ENCODE measurements at regions not wholly inside any gene's neighbourhood (a gene's known extent, or its start where the extent isn't known, plus 50 kb on each side); places are given as distances from the start of the nearest gene placed in this dataset.
"Not testable (repeated sequence)": the region's sequence is repeated elsewhere in the genome, so short reads cannot be mapped to it uniquely, and the experiment has no call there.

DNA sequence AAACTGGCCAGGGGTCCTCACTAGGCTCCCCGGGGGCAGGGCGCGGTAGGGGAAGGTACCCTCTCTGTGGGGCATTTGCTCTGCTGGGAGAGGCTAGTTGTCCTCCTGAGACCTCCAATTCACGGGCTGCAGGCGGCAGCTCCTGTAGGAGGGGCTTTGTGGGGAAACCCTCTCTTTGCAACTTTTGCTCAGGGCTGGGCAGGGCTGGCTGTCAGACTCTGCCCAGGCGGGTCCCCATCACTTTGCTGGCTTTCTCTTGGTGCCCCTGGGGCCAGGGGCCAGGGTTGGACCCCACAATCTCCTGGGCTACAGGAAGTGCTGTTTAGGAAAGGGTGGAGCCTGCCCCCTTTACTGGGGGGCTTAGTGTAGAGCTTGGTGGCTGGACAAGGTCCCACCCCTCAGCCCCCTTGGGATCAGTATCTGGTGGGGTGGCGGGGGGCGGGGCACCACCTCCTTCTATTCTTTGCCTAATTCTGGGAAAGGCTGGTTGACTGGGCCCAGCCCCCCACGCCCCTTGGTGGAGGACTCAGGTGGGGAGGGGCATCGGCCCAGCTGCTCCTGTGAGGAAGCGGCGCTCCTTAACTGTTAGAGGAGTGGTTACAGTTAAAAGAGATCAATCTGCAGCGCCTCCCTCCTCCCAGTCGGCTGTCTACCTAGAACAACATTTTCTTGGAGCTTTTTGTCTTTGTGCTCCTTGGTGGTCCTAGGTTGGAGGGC is 918.7 kb downstream of the AACS start:
- no peak for DNase-seq (ENCODE audit: low read depth in 2 of 2)

DNA sequence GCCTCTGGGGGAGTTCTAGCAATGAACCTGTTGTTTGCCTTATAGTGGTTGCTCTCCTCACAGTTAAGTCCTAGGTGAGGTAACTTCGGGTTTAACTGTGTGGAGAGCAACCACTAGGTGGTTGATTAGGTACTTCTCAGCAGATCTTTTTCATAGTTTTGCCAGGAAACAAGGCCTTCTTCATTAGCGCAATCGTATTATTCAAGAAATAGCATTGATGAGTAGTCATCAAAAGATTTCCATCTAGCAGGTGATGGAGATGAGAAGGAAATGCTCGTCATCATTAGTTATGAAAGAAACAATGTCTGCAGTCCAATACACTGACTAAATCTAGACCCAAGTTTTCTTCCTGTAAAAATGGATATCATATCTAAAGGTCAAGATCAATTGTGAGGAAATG is 923.3 kb downstream of the AACS start:
- no peak for DNase-seq (ENCODE audit: low read depth in 2 of 2)

DNA sequence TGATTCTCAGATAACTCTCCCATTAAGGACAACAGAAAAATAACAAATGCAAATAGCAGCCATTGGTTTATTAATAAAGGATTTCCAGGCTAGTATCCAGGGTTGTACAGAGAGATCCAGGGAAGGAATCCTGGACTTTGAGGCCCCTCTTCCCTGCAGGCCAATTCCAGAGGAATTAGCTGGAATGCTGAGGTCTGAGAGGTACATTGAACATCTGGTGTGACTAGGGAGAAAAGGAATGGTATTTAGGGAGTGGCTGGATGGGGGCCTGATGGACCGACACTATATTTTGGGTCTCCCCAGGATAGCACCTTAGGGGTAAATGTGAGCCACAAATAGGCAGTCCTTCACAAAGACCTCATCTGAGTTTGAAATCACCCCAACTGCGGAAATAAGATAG is 924.5 kb downstream of the AACS start:
- no peak for DNase-seq (ENCODE audit: low read depth in 2 of 2)

DNA sequence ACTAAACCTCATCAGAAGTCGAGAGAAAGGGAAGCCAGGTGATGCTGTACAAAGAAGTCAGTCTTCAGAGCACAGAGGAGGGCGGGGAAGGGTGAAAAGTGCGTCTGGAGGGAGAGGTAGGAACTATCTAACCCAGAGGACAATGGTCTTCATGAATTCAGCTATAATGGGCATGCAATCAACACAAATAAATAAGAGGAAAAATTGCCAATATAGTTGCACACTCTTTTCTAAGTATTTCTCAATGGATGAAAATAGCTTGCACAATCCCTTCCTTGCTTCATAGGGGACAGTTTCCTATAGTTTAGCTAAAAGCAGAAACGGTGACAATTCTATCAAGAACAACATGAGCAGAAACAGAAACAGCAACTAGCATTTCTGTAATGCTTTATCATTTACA is 931.2 kb downstream of the AACS start:
- DNase-seq (ENCODE audit: low read depth in 2 of 2): no peak

DNA sequence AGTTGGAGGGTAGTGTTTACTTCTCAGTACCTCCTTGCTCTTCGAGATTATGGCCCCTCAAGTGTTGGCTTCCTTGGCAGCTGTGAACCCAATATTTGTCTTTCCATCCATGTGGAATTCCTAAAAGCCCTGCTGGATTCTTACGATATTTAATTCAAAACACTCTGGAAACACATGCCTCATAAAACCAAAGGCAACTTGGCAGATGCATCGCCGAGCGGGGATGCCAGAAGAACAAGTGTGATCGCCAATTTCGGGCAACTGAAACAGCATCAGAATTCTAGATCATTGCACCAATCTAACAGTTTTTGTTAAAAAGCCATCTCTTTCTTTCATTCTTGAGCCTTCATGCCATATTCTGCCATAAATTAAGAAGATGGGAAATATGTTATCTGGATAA is 934.4 kb downstream of the AACS start:
- DNase-seq (ENCODE audit: low read depth in 2 of 2): no peak

DNA sequence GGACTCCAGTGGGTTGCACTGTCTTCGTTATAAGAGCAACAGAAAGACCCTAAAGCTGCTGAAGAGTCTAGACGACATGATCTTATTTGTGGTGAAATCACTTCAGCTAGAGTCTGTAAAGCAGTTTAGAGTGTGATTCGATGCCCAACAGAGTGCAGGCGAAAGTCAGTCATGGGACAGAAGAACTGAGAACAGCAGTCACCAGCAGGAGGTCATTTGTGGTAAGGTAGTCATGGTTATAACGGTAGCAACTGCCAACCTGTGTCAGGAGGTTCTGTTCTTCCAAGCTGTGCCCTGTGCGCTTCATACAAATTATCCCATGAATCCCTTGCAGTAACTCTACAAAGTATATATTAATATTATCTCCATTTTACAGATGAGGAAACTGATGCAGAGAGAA is 954.1 kb downstream of the AACS start:
- no peak for DNase-seq (ENCODE audit: low read depth in 2 of 2)

DNA sequence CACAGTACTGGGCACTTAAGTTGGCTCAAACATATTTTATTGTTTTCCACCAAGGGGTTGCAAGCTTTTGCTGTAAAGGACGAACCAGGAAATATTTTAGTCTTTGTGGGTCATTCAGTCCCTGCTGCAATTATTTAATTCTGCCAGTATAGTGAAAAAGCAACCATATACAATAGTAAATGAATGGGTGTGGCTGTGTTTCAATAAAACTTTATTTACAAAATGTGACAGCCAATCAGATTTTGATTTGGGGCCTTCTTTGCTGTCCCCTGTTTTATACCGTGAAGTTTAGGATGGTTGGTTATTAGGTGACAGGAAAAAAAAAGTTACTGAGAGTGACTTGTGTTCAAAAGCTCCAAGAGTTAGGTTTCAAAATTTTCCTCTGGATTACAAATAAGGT is 956.4 kb downstream of the AACS start:
- DNase-seq (ENCODE audit: low read depth in 2 of 2): no peak

DNA sequence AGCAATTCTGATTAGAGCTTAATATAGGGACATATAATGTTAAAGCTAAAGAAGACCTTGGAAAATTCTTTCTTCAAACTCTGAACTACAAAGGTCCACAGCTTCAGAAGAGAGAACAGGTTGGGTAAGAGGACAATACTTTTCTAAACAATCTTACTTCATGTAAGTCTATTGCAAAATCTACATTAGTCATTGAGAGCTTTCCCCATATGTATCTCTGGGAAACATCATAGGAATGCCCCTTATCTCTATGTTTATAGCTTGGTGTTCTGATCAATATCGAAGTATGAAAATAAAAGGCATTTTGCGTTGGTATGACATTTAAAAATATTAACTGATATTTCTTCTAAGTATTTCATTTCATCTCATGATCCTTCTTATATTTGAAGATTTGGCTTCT is 962.6 kb downstream of the AACS start:
- DNase-seq (ENCODE audit: low read depth in 2 of 2): no peak

DNA sequence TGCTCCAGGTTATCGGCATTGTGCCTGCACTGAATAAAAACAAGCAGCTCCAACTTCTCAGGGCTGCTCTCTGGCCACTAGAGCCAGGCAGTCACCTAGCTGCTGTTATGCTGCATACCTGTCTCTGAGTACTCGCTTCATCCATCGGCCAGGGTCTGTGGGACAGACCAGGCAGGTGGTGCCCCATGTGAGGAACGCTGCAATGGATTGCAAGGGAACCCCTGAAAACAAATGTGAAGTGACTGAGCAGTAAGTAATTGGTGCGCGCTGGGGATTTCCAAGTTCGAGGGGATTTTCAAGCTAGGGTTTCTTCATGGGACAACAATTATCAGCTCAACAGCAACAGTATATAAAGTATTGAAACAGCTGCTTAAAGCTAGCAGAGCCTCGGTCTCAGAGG is 965.3 kb downstream of the AACS start:
- no peak for DNase-seq (ENCODE audit: low read depth in 2 of 2)

DNA sequence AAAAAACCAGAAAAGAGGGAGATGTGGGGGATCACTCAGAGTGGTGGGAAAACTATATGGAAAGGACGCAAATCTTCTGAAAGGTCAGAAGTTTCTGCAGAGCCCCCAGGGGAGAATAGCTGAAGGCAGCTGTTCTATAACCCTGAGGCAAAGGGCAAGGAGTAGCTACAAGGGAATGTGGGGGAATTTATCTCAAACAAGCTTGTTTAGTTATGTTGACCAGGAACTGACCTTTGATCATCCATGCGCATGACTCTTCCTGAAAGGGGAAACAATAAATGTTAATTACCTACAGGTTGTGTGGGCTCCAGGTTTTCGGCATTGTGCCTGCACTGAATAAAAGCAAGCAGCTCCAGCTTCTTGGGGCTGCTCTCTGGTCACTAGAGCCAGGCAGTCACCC is 968.5 kb downstream of the AACS start:
- DNase-seq (ENCODE audit: low read depth in 2 of 2): no peak

DNA sequence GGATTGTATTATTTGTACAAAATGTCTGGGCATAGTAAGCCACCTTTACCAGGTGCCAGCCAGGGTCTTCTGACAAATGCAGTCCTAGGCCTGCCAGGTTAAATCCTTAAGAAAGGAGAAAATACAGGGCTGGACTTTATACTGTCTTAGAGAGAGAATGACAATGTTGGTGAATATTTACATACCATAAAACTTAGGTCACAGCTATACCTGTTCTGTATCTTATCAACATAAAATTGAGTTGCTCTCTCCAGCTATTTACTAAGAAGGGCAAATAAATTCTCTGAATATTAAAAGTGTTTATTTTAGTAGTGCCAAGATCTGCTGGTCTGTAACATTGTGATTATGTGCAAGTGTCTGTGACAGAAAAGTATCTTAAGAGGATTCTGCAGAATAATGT is 971.1 kb downstream of the AACS start:
- DNase-seq (ENCODE audit: low read depth in 2 of 2): no peak

DNA sequence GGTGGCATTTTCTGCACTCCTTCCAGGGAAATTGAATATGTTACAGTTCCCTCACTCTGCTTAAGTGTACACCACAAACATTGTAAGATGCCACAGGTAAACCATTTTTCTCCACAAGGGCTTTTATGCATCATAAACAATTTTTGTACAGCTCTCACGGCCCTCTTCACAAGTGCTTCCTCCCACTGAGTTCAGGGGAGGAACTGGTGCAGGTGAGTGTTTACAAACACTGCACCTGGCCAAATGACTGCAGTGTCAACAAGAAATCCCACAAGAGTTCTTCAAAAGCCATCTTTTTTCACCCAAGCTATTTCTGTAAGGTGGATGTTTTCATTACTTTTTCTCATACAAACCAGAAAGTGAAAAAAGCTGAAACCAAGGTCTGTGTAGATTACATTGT is 973.2 kb downstream of the AACS start:
- no peak for DNase-seq (ENCODE audit: low read depth in 2 of 2)

DNA sequence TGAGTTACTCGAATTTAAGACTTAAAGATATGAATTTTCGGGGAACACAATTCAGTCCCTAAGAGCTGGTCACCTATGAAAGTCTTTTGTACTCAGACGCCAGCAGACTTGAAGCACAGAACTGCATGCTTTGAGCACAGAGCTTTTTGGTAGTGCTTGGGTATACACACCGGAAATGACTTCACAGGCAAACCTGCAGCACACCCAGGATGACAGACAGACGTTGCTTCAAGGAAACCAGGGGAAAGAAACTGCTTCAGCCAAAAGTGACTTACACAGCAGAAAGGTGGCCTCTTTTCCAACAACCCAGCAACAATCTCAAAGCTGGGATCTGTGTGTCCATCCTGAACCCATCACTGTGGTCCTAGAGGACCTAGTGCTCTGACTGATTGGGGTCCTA is 975.1 kb downstream of the AACS start:
- no peak for DNase-seq (ENCODE audit: low read depth in 2 of 2)

DNA sequence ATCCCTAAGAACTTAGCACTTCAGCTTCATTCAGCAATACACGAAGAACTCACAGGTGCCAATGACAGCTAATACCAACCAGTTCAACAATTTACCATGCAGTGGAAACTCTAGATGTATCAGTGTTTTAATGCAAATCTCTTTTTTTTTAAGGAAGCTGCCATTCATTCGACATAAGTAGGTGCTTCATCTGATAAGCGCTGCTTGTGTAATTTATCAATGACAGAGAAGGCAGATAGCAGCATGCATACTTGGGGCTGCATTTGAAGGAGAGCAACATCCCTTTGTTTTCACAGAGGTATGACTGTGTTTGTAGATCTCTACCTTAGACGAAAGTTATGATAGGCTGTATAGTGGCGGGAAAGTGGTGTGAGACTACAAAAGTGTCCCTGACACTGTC is 977.1 kb downstream of the AACS start:
- no peak for DNase-seq (ENCODE audit: low read depth in 2 of 2)

DNA sequence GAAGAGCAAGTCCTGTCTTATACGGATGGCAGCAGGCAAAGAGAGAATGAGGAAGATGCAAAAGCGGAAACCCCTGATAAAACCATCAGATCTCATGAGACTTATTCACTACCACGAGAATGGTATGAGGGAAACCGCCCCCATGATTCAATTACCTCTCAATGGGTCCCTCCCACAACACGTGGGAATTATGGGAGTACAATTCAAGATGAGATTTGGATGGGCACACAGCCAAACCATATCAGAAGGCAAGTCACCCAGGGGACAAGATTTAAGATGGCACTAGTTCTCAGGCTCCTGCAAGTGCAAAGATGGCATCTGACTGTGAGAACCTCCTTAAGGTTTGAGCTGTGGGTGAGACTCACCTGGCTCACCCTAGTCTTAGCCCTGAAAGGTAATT is 984.3 kb downstream of the AACS start:
- not testable (repeated sequence) for DNase-seq (ENCODE audit: low read depth in 2 of 2)

DNA sequence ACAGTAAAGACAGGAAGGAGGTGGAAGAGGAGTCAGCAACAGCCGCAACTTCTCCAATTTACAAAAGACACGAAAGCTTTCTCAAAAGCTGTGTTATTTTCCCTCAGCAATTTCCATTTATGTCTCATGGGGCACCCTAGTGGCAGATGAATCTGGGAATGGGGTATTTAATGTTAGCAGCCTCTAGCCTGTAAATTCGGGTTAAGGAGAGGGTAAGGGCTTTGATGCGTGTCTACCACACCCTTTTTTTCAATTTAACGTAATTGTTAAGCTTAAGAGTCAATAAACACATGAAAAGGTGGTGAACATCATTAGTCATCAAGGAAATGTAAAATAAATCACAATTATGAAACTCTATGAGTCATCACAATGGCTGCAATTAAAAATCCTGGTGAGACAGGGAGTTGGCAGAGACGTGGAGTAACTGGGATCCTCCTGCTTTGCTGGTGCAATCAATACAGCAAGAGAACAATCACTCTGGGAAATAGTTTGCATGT is 986.4 kb downstream of the AACS start:
- no peak for DNase-seq (ENCODE audit: low read depth in 2 of 2)

DNA sequence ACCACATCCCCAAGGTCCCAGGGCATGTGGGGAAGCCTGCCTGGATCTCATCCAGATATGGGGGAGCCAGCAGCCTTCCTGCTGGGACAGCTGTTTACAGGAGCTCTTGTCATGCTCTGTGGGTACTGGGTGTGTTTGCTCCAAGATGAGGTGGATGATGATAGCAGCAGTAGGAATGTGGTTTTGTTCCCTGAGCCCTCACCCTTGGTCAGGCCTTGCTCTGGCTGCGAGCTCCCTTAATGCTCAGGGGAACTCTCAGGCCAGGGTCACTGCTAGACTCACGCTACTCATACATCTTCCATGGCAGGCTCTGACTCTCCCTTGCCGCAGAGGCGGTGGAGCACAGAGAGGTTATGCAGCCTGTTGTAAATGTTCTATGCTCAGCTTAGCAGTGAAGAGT is 990.3 kb downstream of the AACS start:
- no peak for DNase-seq (ENCODE audit: low read depth in 2 of 2)

DNA sequence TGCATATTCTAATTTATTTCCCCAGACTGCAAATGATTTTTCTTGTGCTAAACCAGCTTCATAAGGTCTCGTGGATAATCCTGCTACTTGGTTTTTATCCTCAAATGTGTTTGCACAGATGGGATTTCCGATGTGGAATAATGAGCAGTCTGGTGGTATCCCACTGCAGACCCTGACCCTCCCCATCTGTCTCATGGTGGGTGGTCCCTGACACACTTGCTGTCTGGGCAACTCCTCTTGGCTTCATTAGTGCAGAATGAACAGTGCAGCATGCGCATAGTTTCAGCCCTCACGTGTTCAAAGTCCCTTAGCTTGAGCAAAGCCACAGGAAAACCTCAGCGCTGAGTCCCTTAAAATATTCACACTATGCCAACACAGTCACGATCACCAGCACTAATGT is 996.5 kb downstream of the AACS start:
- no peak for DNase-seq (ENCODE audit: low read depth in 2 of 2)

DNA sequence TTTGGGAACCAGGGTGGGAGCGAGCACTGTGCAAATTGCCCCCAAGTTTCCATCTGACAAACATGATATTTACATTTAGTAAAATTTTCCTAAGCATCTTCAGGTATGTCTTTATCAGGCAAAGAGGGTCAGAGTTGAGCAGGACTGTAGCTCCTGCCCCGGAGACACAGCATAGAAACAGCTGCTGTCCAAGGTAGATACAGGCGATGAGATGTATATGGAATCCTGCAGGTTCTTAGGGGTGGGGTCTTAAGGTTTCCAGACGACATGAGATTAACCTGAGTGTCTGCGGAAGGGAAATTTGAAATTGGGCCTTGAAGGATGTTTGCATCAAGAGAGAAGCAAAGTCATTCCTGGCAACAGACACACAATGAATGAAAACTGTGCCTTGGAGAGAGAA is 998.8 kb downstream of the AACS start:
- DNase-seq (ENCODE audit: low read depth in 2 of 2): no peak

DNA sequence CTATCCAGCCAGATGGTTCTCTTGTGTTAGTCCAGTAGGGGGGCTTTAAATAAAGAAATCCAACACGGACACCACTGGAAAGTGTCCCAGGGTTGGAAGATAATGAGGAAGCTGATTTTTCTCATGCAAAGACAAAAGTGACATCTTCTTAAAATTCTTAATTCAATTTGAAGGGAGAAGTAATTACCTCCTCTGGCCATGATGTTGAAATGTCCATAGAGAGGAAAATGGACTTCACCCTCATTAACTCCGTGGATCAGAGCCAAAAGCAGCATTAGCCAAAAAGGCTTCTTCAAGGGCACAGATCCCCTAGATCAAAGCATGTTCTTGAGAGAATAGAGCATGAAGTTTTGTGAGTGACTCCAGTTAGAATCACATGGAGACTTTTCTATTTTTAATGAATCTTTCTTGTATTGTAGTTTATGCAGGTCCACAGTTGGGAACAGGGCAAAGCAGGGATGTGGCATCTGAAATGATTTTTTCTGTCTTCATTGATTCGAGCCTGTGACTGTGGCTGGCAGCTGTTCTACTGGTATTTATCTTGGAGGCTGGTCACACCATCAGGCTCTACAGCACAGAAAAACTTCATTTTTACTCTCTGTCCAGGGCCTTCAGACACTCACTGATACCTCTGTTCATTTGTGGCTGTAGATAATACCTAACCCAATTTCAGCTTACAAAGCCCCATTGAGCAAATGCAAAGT is 1002.5 kb downstream of the AACS start:
- no peak for DNase-seq (ENCODE audit: low read depth in 2 of 2)

DNA sequence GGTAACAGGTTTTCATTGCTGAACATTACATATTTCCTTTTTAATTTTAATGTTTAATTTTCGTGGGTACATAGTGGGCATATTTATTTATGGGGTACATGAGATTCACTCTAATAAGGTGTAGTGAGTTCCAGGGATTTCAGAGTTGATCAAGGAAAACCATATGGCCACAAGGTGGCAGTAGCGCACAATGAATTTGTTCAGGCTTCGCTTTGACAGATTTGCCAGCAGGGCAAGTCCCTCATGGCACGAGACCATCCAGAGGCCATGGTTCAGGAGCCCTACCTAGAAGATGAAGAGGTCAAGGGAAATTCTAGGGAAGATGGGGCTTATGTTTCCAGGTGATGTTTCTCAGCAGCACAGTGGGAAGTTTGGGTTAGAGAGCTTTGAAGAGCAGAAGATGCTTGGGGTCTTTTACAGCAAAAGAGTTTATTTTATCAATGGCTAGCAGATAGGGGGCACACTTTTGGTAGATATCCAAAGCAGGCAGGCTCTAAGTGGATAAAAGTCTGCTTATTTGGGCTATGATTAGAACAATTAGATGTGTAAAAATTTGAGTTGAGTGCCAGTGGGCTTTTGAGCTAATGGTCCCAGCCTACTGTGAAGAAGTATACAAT is 1004.4 kb downstream of the AACS start:
- DNase-seq (ENCODE audit: low read depth in 2 of 2): peak in 1 of 2 donors; percentile 16

DNA sequence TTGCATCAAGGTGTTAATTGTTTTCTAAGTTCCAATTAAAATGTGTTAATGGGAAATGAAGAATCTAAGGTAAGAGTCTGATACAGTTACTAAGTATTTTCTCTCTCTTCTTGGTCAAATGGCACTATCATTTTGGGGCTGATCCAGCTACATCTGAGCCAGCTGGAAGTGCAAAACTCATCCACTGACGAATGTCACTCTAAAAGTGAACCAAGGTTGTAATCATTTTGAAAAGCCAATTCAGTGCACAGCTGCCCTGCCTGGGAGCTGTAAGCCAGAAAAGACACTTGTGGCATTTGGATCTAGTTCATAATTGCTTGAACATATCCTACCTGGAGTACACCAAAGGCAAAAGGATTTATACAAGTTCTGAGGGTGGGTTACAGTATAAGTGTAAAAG is 1011.3 kb downstream of the AACS start:
- DNase-seq (ENCODE audit: low read depth in 2 of 2): no peak

DNA sequence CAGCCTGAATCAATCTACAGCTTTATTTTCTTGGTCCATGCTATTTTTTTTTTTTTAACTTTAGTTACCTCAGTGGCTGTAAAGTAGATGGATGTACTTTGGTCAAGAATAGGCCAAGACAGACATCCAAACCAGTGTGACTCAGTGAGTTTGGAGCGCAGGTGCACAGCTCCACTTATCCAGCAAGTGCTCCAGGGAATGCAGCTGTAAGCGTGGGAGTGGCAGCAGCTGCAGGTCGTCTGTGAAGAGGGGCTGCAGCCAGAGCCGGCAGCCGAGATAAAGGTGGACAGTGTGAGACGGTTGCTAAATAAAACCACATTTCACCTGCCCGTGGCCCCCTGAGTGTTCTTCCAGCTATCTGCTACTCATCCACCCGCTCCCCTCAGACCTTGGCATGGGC is 1018.7 kb downstream of the AACS start:
- no peak for DNase-seq (ENCODE audit: low read depth in 2 of 2)
